D721Med (cell line): ENCODE measurements at regions not wholly inside any gene's neighbourhood (a gene's known extent, or its start where the extent isn't known, plus 50 kb on each side); places are given as distances from the start of the nearest gene placed in this dataset.
A peak's percentile ranks its signal among the peaks of the same experiment; 100 is the strongest.
"Not testable (repeated sequence)": the region's sequence is repeated elsewhere in the genome, so short reads cannot be mapped to it uniquely, and the experiment has no call there.

ENCODE experiments used
- DNase-seq: peaks from one replicate; pipeline ENCODE4 v3.0.0; 2011; ENCODE audit warnings: low spot score; ENCODE audit not compliant: insufficient read length
- FAIRE-seq: peaks from 2 replicates; lab custom pipeline; 2011; peaks lifted over from hg19 to GRCh38; lab: Jason Lieb, UNC
- CTCF ChIP-seq: IDR thresholded peaks from 2 replicates; pipeline ENCODE4 v1.5.1; 2012; ENCODE audit warnings: mild to moderate bottlenecking, control low read depth; ENCODE audit not compliant: insufficient read depth; ENCODE audit errors: missing control alignments

GRCh38 chr18:56285387-56286065 lies 352.9 kb downstream of the TXNL1 start:
- FAIRE-seq (no peak), DNase-seq (no peak)
- TF ChIP-seq CTCF = no peak

- no peak for TF ChIP-seq CTCF
- DNase-seq = no peak
- no peak for FAIRE-seq
These were observed 354.1 kb downstream of the TXNL1 start for GRCh38 chr18:56284319-56284718.

GRCh38 chr18:56283316-56283715 lies 355.1 kb downstream of the TXNL1 start:
- TF ChIP-seq CTCF = no peak
- FAIRE-seq = no peak
- DNase-seq = no peak

GRCh38 chr18:56282234-56283104 lies 355.9 kb downstream of the TXNL1 start:
- DNase-seq = no peak
- FAIRE-seq = peak; percentile 92
- no peak for TF ChIP-seq CTCF

GRCh38 chr18:56279816-56280215 lies 358.6 kb downstream of the TXNL1 start:
- not testable (repeated sequence) for DNase-seq, FAIRE-seq

- FAIRE-seq (no peak), DNase-seq (no peak)
- no peak for TF ChIP-seq CTCF
These were observed 359.9 kb downstream of the TXNL1 start for GRCh38 chr18:56278421-56279003.

- no peak for TF ChIP-seq CTCF
- DNase-seq (no peak), FAIRE-seq (peak; percentile 95)
These were observed 361.9 kb downstream of the TXNL1 start for GRCh38 chr18:56276466-56276865.
